SU-DHL-6 (cell line): ENCODE measurements at regions not wholly inside any gene's neighbourhood (a gene's known extent, or its start where the extent isn't known, plus 50 kb on each side); places are given as distances from the start of the nearest gene placed in this dataset.

Experiments
- CTCF ChIP-seq: fragments of 200-600 bp; sonication (generic); IDR thresholded peaks from one replicate; pipeline ENCODE4 v1.5.1; 2017; ENCODE audit warnings: antibody characterized with exemption, mild to moderate bottlenecking, low read length, moderate library complexity; ENCODE audit not compliant: insufficient read depth, poor library complexity, severe bottlenecking
- EZH2phosphoT487 ChIP-seq: fragments of 200-600 bp; sonication (generic), shearing (Covaris generic); conservative IDR thresholded peaks from 2 replicates; pipeline ENCODE4 v1.6.1; 2018; ENCODE audit warnings: mild to moderate bottlenecking, antibody characterized with exemption, low read length, moderate library complexity, mixed read lengths

DNA sequence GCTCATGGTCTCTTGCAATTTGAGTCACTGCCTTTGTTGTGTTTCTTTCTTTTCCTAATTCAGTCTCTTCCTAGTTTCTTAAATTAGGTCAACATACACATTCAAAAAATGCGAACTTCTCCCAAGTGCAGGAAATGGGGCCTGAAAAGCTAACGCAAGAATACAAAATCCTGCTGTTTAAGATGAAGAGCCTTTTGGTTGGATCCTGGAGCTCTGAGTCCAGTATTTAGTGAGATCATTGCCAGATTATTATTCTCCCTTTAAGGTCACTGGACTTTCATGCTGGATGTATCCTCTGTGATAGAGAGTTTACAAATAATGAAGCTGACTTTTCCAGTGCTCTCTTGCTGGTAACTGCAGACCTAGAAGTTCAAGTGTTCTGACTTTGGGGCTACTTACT lies 401.9 kb upstream of the MKI67 start:
- TF ChIP-seq CTCF: no peak
- TF ChIP-seq EZH2phosphoT487: no peak
